Thymus (tissue), 11 donors: ENCODE measurements at regions not wholly inside any gene's neighbourhood (a gene's known extent, or its start where the extent isn't known, plus 50 kb on each side); places are given as distances from the start of the nearest gene placed in this dataset.

Experiments used
- DNase-seq, 9 donors: peaks; one replicate each; pipeline ENCODE4 v3.0.0-alpha.2; 2013; ENCODE audit warnings: low spot score in 9 of 9, low read depth in 6 of 9, missing footprints in 1 of 9
- H3K27ac ChIP-seq, 2 donors: one replicate each; pipeline ENCODE4 v1.5.1; 2013; ENCODE audit warnings: control low read depth in 1 of 2, low read depth in 1 of 2, low read length in 1 of 2, mild to moderate bottlenecking in 1 of 2, moderate library complexity in 1 of 2
- H3K27me3 ChIP-seq, 2 donors: one replicate each; pipeline ENCODE4 v1.5.1; 2013; ENCODE audit warnings: low read length in 1 of 2; ENCODE audit not compliant: control insufficient read depth in 2 of 2, insufficient read depth in 1 of 2
- H3K36me3 ChIP-seq, 2 donors: one replicate each; pipeline ENCODE4 v1.5.1; 2013; ENCODE audit warnings: low read length in 1 of 2, mild to moderate bottlenecking in 1 of 2, moderate library complexity in 1 of 2; ENCODE audit not compliant: control insufficient read depth in 2 of 2, insufficient read depth in 2 of 2
- H3K4me1 ChIP-seq, 2 donors: one replicate each; pipeline ENCODE4 v1.5.1; 2013; ENCODE audit warnings: low read length in 2 of 2; ENCODE audit not compliant: control insufficient read depth in 2 of 2, insufficient read depth in 2 of 2
- H3K4me3 ChIP-seq, 2 donors: one replicate each; pipeline ENCODE4 v1.5.1; 2013; ENCODE audit warnings: low read length in 2 of 2, control low read depth in 1 of 2, mild to moderate bottlenecking in 1 of 2
- H3K9me3 ChIP-seq, 2 donors: one replicate each; pipeline ENCODE4 v1.5.1; 2013; ENCODE audit warnings: low read length in 1 of 2, mild to moderate bottlenecking in 1 of 2; ENCODE audit not compliant: control insufficient read depth in 2 of 2, insufficient read depth in 1 of 2
- WGBS: extraction: QIAGEN DNeasy Blood & Tissue Kit; methylation state at CpG from one replicate; pipeline ENCODE4 v1.1.7; 2013; 5-methylcytosine and 5-hydroxymethylcytosine counted together
- donor health status: healthy.

GRCh38 chr2:102940684-102941083 lies 178.9 kb downstream of the TMEM182 start:
- H3K36me3 ChIP-seq, result no peaks in the 10 kb centered on the region
- H3K27me3 ChIP-seq, result no peaks in the 10 kb centered on the region
- H3K4me1 ChIP-seq, result no peaks in the 10 kb centered on the region
- 92% methylated on average over 3 of the region's 3 CpGs for WGBS
- no peak for DNase-seq
- H3K27ac ChIP-seq, result no peak overlapping the region
- no peaks in the 10 kb centered on the region for H3K9me3 ChIP-seq
- H3K4me3 ChIP-seq, result no peak overlapping the region

DNA sequence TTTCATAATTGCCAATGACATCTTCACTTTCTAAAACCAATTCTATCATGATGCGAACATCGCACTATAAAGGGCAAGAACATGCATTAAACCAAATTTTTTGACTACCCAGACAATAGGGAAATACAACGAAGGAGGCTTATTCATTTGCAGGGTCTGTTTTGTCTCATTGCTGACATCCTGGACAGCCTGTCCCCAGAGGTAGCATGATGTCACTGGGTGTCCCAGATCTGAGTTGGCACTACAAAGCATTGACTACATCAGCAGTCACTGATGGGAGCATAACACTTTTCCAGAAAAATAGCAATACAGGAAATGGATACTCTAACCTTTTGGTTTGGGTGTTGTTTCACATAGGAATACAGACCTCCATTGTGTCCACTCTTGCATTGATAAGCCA lies 180.3 kb downstream of the TMEM182 start:
- no peaks in the 10 kb centered on the region for H3K36me3 ChIP-seq

DNA sequence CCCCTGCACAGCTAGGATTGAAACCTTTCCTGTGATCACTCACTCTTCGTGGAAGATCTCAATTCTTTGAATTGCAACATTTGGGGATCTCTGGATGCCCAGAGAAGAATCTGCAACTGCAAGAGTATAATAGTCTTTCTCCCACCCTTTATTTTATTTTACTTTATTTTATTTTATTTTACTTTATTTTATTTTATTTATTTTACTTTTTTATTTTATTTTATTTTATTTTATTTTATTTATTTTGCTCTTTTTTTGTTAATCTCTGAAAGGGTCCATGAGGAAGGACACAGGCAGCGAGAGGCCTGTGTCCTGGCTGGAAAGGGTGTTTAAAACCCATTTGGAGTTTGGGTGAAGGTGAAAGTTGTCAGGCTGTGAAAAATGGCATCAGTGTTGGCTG lies 181.4 kb downstream of the TMEM182 start:
- Histone ChIP-seq H3K9me3 (no peaks in the 10 kb centered on the region), H3K36me3 (no peaks in the 10 kb centered on the region), H3K4me3 (no peak overlapping the region), H3K4me1 (no peaks in the 10 kb centered on the region), H3K27me3 (no peaks in the 10 kb centered on the region), H3K27ac (no peak overlapping the region)
- no peak for DNase-seq
- 91% methylated on average over 2 of the region's 2 CpGs for WGBS

More for the DNA sequence above, 180.3 kb downstream of the TMEM182 start:
- Histone ChIP-seq H3K27me3 (no peaks in the 10 kb centered on the region), H3K4me1 (no peaks in the 10 kb centered on the region), H3K4me3 (no peak overlapping the region), H3K27ac (no peak overlapping the region), H3K9me3 (no peaks in the 10 kb centered on the region)
- WGBS, result 92% methylated on average over 3 of the region's 3 CpGs
- no peak for DNase-seq

- H3K4me1 ChIP-seq, result no peaks in the 10 kb centered on the region
- no peaks in the 10 kb centered on the region for H3K36me3 ChIP-seq
- H3K27ac ChIP-seq, result no peak overlapping the region
- DNase-seq, result no peak
- no peaks in the 10 kb centered on the region for H3K9me3 ChIP-seq
- 82% methylated on average over 3 of the region's 3 CpGs for WGBS
- H3K27me3 ChIP-seq, result no peaks in the 10 kb centered on the region
- H3K4me3 ChIP-seq, result no peak overlapping the region
Measured at GRCh38 chr2:102950371-102950946, 188.6 kb downstream of the TMEM182 start.

DNA sequence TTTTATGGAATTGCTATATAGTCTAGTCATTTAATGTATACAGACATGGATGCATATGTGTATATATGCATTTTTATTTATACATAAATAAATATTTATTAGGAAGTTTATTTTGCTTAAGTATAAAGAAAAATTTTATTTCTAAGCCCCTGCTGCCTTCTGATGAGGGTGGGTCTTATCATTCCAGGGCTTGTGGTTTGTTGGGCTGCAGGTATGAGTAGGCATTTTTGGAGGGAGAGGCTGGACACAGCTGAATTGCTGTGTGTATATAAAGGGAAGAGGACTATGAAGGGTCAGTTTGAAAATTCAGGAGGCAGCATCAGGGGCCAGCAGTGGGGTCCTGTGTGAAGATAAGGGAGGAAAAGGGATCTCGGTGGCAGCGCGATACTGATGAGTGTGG lies 189.4 kb downstream of the TMEM182 start:
- Histone ChIP-seq H3K4me3 (no peak overlapping the region), H3K36me3 (no peaks in the 10 kb centered on the region), H3K9me3 (no peaks in the 10 kb centered on the region), H3K4me1 (no peaks in the 10 kb centered on the region), H3K27me3 (no peaks in the 10 kb centered on the region), H3K27ac (no peak overlapping the region)
- 98% methylated on average over 3 of the region's 3 CpGs for WGBS
- no peak for DNase-seq

DNA sequence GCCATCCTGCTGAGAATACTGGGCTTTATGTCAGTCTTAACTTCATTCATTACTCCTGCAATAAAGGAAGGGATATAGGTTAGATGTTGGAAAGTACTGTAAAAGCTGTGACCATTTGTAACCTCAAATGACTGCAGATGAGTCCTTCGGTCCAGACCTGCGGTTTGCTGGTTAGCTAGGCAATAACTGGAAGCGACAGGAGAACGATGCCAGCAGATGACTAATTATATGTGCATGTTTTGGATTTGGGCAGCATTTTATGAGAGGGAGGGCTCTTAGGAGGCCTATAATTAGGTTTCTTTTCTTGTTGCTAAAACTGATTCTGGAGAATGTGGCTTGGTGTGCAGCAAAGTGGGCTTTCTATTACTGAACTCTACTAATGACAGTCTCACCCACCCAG lies 205.6 kb downstream of the TMEM182 start:
- Histone ChIP-seq H3K4me1 (no peaks in the 10 kb centered on the region), H3K36me3 (no peaks in the 10 kb centered on the region), H3K27ac (no peak overlapping the region), H3K9me3 (no peaks in the 10 kb centered on the region), H3K4me3 (no peak overlapping the region), H3K27me3 (no peaks in the 10 kb centered on the region)
- no peak for DNase-seq
- WGBS, result 95% methylated on average over 4 of the region's 4 CpGs

DNA sequence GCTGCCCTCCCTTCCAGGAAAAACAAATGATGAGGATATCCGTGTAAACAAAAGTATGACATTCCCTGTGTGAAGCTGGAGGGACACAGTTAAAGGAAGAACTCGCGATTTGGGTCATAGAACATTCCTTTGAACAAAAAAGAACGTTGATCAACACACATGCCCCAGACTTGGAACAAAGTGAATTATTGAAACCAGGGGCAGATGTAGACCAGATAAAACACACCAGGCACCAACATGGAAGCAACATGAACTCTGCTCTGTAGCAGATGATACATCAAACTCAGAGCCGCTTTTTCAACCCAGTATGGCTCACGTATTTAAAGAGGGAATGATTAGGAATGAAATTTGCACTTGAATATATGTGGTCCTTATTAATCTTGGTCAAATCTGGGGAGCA lies 206.5 kb downstream of the TMEM182 start:
- no peaks in the 10 kb centered on the region for H3K27me3 ChIP-seq
- H3K4me3 ChIP-seq, result no peak overlapping the region
- 94% methylated on average over 6 of the region's 6 CpGs for WGBS
- no peaks in the 10 kb centered on the region for H3K36me3 ChIP-seq
- no peak overlapping the region for H3K27ac ChIP-seq
- no peak for DNase-seq
- H3K9me3 ChIP-seq, result no peaks in the 10 kb centered on the region
- no peaks in the 10 kb centered on the region for H3K4me1 ChIP-seq

DNA sequence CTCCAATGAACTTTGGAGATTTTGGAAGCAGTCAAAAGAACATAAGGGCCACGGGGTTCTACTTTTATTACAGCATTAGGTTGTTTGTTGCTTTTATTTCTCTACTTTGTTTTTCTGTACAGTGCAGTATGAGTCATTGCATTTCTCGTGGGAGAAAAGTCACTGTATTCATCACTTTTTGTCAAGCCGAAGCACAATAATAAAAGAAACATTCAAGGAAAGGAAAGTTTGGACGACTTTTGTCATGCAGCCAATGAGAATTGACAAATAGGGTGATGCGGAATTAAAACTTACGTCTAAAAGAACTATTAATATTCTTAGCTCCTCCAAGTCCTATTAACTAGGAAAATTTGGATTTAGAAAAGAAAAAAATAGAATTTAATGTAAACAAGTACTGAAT lies 209.9 kb downstream of the TMEM182 start:
- no peak overlapping the region for H3K4me3 ChIP-seq
- H3K27ac ChIP-seq, result no peak overlapping the region
- no peak for DNase-seq
- H3K36me3 ChIP-seq, result no peaks in the 10 kb centered on the region
- no peaks in the 10 kb centered on the region for H3K9me3 ChIP-seq
- H3K27me3 ChIP-seq, result no peaks in the 10 kb centered on the region
- 93% methylated on average over 6 of the region's 6 CpGs for WGBS
- H3K4me1 ChIP-seq, result no peaks in the 10 kb centered on the region

DNA sequence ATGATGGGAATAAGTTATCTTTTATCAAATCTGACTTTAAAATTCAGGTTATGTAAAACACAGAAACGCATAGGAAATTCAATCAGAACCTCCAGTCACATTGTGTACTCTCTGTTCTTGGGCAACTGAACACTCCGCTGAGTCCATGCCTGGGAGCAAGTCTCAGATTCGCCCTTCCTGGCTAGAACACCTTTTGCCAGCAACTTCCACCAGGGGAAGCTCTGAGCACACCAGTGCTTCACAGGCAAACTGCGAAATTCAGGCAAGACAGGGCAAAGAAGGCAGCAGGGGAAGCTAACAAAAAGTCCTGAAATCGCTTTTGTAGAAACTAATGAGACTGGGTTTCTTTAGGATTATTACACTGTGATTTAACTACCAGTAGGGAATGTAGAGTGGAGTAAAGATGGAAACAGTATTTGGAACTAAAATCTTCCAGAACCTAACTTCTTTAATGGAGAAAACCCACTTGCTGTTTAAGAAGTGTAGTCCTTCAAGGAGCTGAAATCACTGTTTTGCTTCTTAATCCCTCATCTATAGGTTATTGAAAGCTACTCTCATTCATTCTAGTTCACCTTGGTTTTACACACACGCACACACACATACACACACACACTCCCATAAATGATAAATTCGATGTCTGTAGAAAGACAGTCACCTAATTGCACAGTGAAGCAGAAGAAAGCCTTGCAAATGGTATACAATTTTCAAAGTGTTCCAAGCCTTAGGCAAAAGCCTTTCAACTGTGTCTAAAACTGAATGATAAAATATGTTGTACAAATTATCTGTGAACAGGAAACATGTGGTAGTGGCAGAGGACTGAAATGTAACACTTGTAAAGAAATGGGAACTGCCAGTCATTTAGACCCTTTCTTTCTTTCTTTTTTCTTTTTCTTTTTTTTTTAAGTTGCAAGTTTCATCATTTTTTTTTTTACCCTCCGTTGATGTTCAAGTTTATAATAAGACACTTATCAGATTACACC lies 214.5 kb downstream of the TMEM182 start:
- H3K4me1 ChIP-seq, result no peaks in the 10 kb centered on the region
- no peak overlapping the region for H3K27ac ChIP-seq
- 40% methylated on average over 8 of the region's 8 CpGs for WGBS
- DNase-seq, result peak in 2 of 9 donors; percentile 1 to 6
- H3K4me3 ChIP-seq, result no peak overlapping the region
- H3K36me3 ChIP-seq, result no peaks in the 10 kb centered on the region
- no peaks in the 10 kb centered on the region for H3K9me3 ChIP-seq
- H3K27me3 ChIP-seq, result no peaks in the 10 kb centered on the region
